Amniotic epithelial cell (primary cell): ENCODE measurements at regions not wholly inside any gene's neighbourhood (a gene's known extent, or its start where the extent isn't known, plus 50 kb on each side); places are given as distances from the start of the nearest gene placed in this dataset.

Source experiments
- DNase-seq: peaks from one replicate; pipeline ENCODE4 v3.0.0-alpha.2; 2010; ENCODE audit warnings: low read depth

DNA sequence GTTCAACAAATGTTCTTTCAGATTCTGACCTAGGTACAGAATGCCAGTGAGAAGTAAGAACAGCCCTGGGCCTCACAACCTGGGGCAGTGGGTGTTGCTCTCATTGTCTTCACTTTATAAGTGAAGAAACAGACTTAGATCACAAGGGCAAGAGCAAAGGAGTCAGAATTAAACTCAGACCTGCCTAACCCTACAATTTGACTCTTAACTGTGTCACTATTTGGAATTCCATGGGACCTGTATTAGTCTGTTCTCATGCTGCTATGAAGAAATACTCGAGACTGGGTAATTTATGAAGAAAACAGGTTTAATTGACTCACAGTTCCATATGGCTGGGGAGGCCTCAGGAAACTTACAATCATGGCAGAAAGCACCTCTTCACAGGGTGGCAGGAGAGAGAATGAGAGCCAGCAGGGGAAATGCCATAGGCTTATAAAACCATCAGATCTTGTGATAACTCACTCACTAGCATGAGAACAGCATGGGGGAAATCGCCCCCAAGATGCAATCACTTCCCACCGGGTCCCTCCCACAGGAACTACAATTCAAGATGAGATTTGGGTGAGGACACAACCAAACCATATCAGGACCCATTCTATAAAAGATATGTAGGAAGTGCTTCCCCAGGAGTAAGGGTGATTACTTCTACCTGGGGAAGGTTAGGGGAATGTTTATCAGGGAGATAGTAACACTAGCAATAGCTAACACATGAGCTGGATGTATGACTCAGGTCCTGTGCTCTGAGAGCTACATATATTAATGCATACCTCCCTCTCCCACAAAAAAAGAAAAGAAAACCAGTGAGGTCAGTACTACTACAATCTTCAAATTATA lies 270.1 kb downstream of the SOX9 start:
- peak; percentile 78 for DNase-seq

DNA sequence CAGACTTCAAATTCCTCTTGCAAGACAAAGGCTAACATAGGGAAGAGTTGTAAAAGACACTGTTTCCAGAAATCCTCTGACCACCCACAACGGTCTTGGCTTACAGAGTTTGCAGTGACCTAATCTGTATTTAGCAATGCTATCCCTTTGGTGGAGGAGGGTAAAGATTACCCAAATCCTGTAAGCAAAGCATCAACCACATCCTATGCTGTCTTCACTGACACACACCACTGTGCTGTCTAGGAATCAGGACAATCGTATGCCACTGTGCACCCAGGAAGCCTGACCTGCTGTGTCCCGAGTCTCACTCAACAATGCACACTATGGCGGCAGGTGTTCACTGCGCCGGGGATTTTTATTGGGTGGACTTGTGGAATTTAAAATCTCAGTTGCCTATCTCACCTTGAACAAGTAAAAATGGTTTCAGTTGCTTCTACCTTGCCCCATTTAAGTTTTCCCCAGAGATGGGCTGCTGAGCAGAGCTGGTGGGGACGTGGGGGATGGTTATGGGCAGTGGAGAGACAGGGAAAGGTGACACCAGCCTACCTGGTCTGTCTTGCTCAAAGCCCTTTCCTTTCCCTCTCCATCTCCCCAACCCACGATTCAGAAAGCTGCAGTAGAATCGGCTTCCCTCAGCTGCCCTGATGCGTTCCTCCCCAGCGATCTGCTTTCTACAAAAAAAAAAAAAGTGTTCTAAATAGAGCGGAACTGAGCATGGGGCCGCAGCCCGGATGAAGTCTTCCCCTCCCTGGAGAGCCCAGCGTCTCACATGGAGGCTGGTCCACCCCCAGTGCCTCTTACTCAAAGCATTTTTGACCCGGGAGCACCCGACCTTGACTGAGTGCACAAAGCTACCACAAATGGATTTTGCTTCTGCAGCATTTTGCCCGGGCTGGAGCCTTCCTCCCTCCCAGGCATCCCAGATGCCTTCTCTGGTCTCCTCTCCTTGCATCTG lies 271.5 kb downstream of the SOX9 start:
- peak; percentile 95 for DNase-seq

DNA sequence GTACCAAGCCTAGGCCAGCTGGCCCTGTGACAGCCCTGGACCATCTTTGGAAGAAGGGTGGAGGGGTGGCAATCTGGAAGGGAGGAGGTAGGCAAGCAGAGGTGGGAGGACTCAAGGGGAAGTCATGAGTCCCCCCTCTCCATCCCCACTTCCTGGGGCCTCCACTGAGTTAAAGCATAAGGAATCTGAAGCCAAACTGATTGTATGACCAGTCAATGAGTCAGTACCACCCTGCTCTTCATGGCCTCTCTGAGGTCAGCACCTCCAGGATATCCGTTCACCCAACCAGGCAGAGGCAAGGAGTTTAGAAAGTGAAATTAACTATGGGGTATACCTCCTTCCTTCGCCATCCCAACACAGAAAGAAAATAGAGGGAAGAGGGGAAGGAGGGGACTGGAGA lies 272.7 kb downstream of the SOX9 start:
- DNase-seq = peak; percentile 84

DNA sequence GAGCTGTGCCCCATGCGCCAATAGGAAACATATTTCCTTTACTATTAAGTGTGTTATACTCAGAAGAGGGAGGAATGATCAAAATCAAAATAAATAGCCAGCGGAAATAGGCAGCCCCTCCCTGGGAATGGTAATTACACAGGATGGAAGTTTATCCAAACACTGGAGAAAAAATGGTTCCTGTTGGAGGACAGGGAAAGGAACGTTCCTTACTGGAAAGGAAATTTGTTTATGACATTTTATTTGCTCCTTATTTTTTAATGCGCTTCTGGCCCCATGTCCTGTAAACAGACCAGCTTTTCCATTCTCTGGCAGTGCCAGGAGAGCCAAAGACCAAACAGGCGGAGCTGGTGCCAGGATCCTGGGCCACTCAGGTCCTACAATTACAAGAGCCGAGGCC lies 273.7 kb downstream of the SOX9 start:
- DNase-seq = no peak

DNA sequence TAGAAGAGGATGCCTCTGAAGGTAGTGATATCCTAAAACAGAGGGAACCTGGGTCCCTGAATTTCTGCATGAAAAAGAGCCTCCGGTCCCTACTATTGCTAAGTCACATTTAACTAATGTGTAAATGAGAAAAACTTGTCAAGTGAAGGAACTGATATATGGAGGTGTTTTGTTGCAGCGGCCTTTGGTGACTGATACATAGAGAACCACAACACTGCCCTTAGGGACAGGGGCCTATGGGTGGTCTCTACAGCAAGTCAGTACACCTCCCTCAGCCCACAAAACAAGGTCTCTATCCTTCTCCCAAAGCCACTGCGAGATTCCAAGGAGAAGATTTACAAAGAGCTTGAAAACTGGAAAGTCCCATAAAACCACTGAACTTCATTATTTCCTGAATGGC lies 275.3 kb downstream of the SOX9 start:
- no peak for DNase-seq

DNA sequence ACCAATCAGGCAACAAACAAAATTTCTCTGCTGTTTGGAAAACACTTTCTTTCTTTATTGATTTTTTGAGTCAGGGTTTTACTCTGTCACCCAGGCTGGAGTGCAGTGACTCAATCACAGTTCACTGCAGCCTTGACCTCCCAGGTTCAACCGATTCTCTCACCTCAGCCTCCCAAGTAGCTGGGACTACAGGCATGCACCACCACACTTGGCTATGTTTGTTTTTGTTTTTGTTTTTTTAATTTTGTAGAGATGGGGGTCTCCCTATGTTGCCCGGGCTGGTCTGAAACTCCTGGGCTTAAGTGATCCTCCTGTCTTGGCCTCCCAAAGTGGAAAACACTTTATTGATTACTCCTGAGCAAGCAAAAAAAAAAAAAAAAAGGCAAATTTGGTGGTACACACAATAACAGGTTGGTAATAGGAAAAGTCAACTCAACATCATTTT lies 276.4 kb downstream of the SOX9 start:
- no peak for DNase-seq

DNA sequence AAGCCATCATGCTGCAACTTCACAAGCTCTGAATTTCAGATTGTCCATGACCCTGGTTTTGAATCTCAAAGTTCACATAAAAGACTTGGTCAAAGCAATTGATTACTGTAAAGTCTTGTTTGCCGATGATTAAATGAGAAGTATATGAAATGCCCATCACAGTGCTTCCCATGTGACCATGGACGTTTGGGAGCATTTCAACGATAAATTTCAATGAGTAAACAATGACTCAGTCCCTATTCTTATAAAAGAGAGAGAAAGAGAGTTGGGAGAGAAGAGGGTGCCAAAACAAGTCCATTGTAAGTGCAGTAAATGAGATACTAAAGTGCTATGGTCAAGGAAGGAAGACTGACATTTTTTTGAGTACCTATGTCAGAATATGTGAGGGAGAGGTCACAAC lies 276.9 kb downstream of the SOX9 start:
- DNase-seq = peak; percentile 21

DNA sequence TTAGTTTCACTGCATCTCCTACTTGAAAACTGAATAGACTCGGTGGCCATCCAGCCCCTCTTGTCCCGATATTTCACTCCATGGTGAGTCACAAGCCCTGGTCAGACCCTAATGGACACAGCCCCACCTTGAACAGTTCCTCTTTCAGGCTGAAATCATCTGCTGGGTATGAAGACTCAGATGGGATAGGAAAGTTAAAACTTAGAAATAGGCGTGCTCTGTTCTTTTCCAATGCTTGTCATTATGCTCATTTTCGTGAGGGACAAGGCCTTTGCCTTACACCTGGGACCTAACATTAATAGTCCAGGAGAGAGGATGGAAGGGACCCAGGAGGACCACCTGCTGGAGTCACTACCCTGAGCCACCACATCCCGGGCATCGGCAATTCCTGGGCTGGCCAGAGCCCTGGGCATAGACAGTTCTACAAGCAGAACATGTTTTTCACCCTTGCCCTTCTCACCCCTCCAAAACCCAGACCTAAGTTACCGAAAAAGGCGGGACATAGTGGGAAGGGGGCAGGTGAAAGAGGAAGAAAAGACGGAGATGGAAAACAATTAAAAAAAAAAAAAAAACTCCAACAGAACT lies 278.3 kb downstream of the SOX9 start:
- no peak for DNase-seq

DNA sequence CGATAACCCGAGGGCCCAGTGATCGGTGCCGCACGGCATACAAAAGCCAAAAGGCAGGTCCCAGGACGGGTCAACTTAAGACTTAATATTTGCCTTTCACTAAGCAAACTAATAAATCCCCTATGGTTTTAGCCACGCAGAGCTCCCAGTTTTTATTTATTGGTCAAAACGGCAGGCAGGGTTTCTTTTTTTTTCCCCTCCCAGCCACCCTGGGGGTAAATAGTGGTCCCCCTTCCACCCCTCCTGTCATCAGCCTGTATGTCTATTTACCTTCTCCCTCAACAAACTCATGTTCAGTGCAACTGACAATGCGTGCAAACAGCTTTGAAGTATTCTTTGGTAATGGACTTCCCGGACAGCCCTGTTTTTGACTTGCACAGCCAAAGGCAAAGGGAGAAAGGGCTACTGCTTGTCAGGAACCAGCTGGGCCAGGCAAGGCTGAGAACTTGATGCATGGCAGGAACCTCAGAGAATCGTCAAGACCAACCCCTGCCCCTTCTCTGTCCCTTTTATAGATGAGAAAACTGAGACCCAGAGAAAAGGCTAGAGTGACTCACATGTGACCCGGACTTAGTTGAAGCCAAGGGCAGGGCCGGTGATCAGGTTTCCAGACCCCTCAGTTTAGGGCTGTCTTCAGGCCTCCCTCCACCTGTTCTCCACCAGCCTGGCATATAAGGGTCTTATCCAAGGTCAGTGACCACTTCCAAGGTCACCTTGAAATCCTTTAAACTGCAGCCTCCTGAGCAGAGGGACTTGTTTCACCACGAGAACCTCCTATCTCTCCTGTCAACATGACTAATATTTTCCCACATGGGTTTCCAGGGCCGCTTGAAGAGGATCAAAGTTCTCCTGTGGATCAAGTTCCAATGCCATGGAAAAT lies 279.0 kb downstream of the SOX9 start:
- no peak for DNase-seq

DNA sequence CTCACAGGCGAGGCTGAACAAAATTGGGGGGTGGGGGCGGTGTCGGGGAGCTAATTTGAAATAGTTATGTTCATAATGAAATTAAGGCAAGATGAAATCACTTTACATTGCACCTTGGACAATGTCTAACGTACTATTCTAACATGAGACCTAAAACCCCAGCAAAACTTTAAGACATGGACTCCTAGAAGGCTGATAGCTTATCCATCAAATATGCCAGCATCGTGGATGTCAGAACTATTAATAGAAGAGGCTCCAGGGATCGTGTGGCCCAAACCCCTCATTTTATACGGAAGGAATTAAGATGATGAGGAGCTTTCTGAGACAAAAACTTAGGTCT lies 279.6 kb downstream of the SOX9 start:
- no peak for DNase-seq

DNA sequence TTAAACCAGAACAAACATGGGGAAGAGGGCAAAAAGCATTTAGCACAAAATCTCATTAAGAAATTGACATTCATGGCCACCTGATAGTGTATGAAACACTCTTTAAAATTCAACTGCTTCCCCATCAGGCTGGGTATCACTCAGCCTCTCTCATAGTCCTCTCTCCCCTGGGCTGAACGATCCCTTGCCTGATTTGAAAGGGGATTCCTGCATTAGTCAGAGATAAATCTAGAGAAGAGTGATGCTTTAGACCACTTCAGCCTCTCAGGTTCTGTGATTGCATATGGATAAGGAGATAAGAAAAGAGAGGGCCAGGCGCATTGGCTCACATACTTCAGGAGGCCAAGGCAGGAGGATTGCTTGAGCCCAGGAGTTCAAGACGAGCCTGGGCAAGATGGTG lies 280.0 kb downstream of the SOX9 start:
- no peak for DNase-seq

DNA sequence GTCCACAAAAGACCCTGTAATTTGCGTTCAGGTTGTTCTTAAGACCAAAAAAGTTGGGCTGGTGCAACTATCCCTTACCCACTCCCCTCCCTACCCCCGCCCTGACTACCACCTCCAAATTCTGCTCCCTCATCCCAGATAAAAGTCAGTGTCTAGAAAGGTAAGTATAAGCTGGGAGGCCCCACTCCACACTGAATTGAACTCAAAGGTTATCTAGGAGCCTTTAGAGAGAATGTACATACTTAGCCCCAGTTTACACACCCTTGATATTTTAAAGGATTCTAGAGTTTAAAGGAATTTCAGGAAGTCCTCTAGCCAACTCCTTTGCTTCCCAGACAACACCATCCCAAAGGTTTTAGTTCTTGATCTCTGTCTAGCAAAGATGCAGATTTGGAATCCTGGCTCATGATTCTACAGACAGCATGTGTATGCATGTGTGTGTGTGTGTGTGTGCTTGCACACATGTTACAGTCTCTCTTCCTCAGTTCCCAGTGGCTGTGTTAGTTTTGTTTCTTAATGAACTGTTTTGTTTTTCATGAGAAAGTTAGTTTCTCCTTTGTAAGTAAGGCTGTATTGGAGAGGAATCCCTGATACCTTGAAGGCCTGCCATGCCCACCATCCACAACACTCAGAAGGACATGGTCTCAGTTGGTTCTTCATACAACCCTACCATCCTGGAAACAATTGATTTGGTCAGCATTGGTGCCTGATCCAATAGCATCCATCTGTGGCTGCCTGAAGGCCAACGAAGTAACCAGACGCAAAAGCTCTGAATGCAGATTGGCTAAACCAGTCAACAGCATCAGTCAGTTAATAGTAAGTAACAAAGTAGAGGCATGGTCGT lies 281.3 kb downstream of the SOX9 start:
- DNase-seq = no peak

DNA sequence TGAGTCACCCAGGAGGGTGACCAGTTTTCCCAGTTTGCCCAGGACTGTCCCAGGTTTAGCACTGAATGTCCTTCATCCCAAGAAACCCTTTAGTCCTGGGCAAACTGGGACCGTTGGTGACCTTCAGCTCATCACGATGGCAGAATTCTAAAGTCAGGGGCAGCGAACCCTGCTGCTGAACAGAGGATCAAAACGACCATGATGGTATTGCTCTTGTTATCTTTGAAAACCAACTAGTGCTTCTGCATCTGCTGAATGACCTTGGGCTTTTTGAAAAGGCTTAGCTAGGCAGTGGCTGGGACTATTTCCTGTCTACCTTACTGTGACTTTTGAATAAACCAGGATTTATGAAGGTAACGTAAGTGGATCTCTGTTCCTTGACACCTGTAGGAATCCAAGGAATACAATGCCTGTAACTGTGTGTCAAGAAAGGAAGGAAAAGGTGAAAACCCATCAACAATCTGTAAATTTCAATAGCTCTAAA lies 281.9 kb downstream of the SOX9 start:
- no peak for DNase-seq

DNA sequence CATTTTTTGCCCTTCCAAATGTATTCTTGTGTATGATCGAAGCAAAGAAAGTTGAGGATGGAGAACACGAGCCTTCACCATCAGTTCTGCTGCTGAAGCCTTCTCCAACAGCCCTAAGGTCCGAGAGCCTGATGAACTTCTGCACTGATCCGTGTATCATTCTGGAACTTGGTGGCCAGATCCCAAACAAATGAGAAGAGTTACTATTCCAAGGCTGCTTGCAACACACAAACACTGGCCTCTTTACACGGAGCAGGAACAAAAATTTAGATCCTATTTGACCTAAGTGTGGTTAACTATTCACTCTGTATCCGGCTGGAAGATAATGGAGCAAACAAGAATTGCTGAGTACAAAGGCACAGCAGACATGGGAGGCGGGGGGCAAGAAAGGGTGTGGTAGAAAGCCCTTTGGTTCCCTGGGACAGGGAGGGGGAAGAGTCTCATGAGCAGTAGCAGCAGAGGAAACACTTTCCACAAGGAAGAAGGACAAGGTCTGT lies 282.9 kb downstream of the SOX9 start:
- DNase-seq = no peak

DNA sequence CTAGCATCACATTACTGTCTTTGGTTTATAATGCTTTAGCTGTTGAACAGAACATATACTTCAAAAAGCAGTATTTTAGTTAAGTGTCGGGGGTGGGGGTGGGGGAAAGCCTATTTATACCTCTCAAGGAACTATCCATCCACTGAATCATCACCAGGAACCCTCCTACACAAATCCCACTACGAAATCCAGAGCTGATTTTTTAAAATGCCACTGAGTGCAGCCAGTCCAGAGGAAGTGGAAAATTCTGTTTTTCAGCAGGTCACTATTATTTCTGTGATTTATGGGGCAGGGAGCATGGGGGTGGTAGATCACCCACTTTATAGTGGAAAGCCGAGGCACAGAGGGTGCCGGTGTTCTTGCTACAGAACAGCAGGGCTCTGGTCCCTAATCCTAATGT lies 284.1 kb downstream of the SOX9 start:
- DNase-seq = peak; percentile 83

DNA sequence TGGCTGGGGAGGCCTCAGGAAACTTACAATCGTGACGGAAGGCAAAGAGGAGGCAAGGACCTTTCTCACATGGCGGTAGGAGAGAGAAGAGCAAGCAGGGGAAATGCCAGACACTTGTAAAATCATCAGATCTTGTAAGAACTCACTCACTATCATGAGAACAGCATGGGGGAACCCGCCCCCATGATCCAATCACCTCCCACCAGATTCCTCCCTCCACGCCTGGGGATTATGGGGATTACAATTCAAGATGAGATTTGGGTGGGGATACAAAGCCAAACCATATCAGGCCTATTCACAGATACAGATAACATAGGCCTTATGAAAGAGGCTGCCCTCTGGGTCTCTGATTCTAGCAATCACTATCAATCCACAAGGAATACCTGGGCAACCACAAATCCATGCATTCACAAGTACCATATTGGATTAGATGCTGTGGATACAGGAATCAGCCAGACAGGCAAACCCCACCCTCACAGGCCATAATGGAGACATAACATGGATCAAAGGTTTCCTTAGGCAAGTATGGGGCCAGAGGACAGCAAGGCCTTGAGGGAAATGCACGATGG lies 284.9 kb downstream of the SOX9 start:
- DNase-seq = no peak

DNA sequence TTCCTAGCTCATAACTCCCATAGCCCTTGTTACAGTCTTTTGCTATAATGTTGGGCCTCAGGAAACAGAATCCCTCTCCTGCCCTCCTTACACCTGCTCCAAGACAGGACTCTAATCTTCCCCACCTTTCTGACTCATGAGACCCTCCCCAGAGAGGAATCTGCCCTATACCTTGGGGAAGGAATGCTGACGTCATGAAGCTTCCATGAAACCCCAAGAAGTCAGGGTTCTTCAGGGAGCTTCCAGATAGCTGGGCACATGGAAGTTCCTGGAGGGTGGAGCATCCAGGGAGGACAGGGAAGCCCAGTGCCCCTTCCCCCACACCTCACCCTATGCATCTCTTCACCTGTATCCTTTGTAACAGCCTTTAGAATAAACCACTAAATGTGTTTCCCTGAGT lies 285.7 kb downstream of the SOX9 start:
- no peak for DNase-seq

DNA sequence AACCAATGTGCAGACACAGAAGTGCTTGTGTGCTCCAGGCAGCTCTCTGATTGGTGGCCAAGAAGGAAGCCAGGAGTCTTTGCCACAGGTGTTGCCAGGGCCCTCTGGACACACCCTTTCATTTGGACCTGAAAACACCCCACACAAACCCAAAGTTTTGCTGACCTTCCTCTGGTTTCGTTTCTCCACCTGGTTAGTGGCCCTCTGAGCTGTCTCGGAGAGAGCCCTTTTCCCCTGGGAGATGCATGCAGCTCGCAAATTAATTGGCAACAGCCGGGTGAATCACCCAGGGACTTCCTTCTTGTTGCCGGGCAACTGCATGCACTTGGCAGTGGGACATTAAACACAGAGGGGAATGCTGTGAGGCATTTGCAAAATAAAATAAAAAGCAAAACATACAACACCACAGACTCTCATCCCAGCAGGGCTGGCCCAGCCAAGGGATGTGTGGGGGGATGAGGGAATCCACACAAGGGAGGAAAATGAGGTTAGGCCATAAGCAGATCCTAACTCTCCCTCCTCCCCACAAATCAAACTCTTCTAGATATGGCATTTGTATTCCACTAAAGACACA lies 286.6 kb downstream of the SOX9 start:
- peak; percentile 91 for DNase-seq

DNA sequence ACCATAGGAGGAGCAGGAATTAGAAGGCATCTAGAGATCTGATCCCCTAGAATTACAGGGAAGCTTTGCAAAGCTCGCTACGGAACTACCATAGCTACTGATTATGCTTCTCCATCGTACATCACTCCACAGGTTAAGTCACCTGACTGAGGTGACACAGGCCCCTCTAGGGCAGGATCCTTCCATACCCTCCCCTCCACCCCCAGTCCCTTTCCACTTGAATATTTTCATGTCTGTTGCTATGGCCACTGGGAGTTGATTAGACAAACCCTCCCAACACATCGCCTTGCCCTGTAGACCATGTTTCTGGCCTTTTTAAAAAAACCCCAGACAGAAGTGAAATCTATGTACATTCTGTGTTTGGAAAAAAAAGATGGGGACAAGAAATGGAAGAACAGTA lies 287.1 kb downstream of the SOX9 start:
- no peak for DNase-seq

DNA sequence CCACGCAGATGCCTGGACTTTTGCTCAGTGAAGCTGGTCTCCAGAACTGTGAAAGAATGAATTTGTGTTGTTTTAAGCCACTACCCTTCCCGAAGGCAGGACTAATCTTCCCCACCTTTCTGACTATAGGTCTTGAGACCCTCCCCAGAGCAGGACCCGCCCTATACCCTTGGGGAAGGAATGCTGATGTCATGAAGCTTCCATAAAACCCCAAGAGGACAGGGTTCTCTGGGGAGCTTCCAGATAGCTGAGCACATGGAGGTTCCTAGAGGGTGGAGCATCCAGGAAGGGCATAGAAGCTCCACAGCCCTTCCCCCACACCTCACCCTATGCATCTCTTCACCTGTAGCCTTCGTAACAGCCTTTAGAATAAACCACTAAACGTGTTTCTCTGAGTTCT lies 287.8 kb downstream of the SOX9 start:
- DNase-seq = no peak
